HEK293 (cell line): ENCODE measurements at regions not wholly inside any gene's neighbourhood (a gene's known extent, or its start where the extent isn't known, plus 50 kb on each side); places are given as distances from the start of the nearest gene placed in this dataset.

Source experiments
- CTCF ChIA-PET: fragments of 350-600 bp; formaldehyde crosslinking; extraction: SDS; loops from one replicate; lab custom pipeline; 2021; ENCODE audit warnings: antibody characterized with exemption; lab: Yijun Ruan, JAX
- POLR2A ChIA-PET: fragments of 300-600 bp; formaldehyde crosslinking; extraction: SDS; loops from one replicate; lab custom pipeline; 2020; ENCODE audit warnings: antibody characterized with exemption, inconsistent platforms; lab: Yijun Ruan, JAX
- H3K27ac ChIP-seq: fragments of 200-500 bp; sonication (Bioruptor generic); 2 replicates; pipeline ENCODE4 v1.5.1; 2014; ENCODE audit warnings: low read depth, low read length, control low read depth, inconsistent platforms; ENCODE audit errors: extremely low read depth
- H3K36me3 ChIP-seq, 2 experiments: fragments of 200-500 bp in 1 of 2; sonication (Bioruptor generic) in 1 of 2; 1 replicate in 1 of 2; 2 replicates in 1 of 2; pipeline ENCODE4 v1.5.1; 2014 to 2017; ENCODE audit warnings: inconsistent platforms in 2 of 2, low read length in 2 of 2; ENCODE audit not compliant: control insufficient read depth in 2 of 2, insufficient read depth in 1 of 2
- H3K4me1 ChIP-seq: fragments of 200-500 bp; sonication (Bioruptor generic); 2 replicates; pipeline ENCODE4 v1.5.1; 2014; ENCODE audit warnings: mild to moderate bottlenecking, low read length, inconsistent platforms; ENCODE audit not compliant: control insufficient read depth, insufficient read depth
- H3K4me3 ChIP-seq: 2 replicates; pipeline ENCODE4 v1.5.1; 2011; ENCODE audit warnings: low read depth, mild to moderate bottlenecking, control low read depth, low read length, moderate library complexity
- H3K9me3 ChIP-seq: fragments of 200-500 bp; sonication (Bioruptor generic); 2 replicates; pipeline ENCODE4 v1.5.1; 2014; ENCODE audit warnings: low read depth, low read length, inconsistent platforms; ENCODE audit not compliant: control insufficient read depth, insufficient read depth
- BCL11B ChIP-seq: fragments of 450-650 bp; formaldehyde crosslinking; IDR thresholded peaks from 2 replicates; pipeline ENCODE4 v1.5.1; 2016; ENCODE audit warnings: low read depth, missing biosample characterization, missing genetic modification characterization
- BCL6B ChIP-seq: fragments of 450-650 bp; formaldehyde crosslinking; IDR thresholded peaks from 2 replicates; pipeline ENCODE4 v1.5.1; 2017; ENCODE audit warnings: missing biosample characterization, missing genetic modification characterization
- GLIS2 ChIP-seq: fragments of 450-650 bp; formaldehyde crosslinking; IDR thresholded peaks from 2 replicates; pipeline ENCODE4 v1.5.1; 2016; ENCODE audit warnings: missing biosample characterization, missing genetic modification characterization
- KLF8 ChIP-seq: fragments of 450-650 bp; formaldehyde crosslinking; IDR thresholded peaks from 2 replicates; pipeline ENCODE4 v1.5.1; 2016; ENCODE audit warnings: missing biosample characterization, missing genetic modification characterization
- OVOL3 ChIP-seq: fragments of 450-650 bp; formaldehyde crosslinking; IDR thresholded peaks from 2 replicates; pipeline ENCODE4 v1.5.1; 2016; ENCODE audit warnings: missing biosample characterization, missing genetic modification characterization
- PRDM1 ChIP-seq: fragments of 450-650 bp; formaldehyde crosslinking; IDR thresholded peaks from 2 replicates; pipeline ENCODE4; 2016; ENCODE audit warnings: missing biosample characterization, missing genetic modification characterization
- PRDM4 ChIP-seq: fragments of 450-650 bp; formaldehyde crosslinking; IDR thresholded peaks from 2 replicates; pipeline ENCODE4 v1.5.1; 2017; ENCODE audit warnings: missing biosample characterization, missing genetic modification characterization
- ZFP37 ChIP-seq: fragments of 450-650 bp; formaldehyde crosslinking; IDR thresholded peaks from 2 replicates; pipeline ENCODE4 v1.5.1; 2016; ENCODE audit warnings: missing biosample characterization, missing genetic modification characterization
- ZNF10 ChIP-seq: fragments of 450-650 bp; formaldehyde crosslinking; IDR thresholded peaks from 2 replicates; pipeline ENCODE4 v1.5.1; 2017; ENCODE audit warnings: missing biosample characterization, missing genetic modification characterization
- ZNF138 ChIP-seq: fragments of 450-650 bp; formaldehyde crosslinking; IDR thresholded peaks from 2 replicates; pipeline ENCODE4 v1.5.1; 2016; ENCODE audit warnings: missing biosample characterization, missing genetic modification characterization, borderline replicate concordance
- ZNF350 ChIP-seq: fragments of 450-650 bp; formaldehyde crosslinking; IDR thresholded peaks from 2 replicates; pipeline ENCODE4 v1.5.0; 2017; ENCODE audit warnings: missing biosample characterization, mild to moderate bottlenecking, missing genetic modification characterization
- ZNF354C ChIP-seq: fragments of 450-650 bp; formaldehyde crosslinking; IDR thresholded peaks from 2 replicates; pipeline ENCODE4 v1.5.1; 2016; ENCODE audit warnings: missing biosample characterization, missing genetic modification characterization, low read depth, borderline replicate concordance
- ZNF362 ChIP-seq: fragments of 450-650 bp; formaldehyde crosslinking; IDR thresholded peaks from 2 replicates; pipeline ENCODE4 v1.5.1; 2016; ENCODE audit warnings: missing biosample characterization, missing genetic modification characterization
- ZNF549 ChIP-seq: fragments of 450-650 bp; IDR thresholded peaks from 2 replicates; pipeline ENCODE4 v1.5.1; 2018; ENCODE audit warnings: missing biosample characterization, missing genetic modification characterization, mild to moderate bottlenecking, inconsistent platforms, moderate library complexity
- ZNF560 ChIP-seq: fragments of 450-650 bp; formaldehyde crosslinking; IDR thresholded peaks from 2 replicates; pipeline ENCODE4 v1.5.1; 2017; ENCODE audit warnings: missing biosample characterization, missing genetic modification characterization, borderline replicate concordance
- TF ChIP-seq, protein P1 (sequence below): fragments of 450-650 bp; formaldehyde crosslinking; IDR thresholded peaks from 2 replicates; pipeline ENCODE4 v1.5.1; 2016; ENCODE audit warnings: missing biosample characterization, missing genetic modification characterization
- TF ChIP-seq, protein P2 (sequence below): fragments of 450-650 bp; formaldehyde crosslinking; IDR thresholded peaks from 2 replicates; pipeline ENCODE4 v1.5.1; 2016; ENCODE audit warnings: missing biosample characterization, missing genetic modification characterization
- TF ChIP-seq, protein P3 (sequence below): fragments of 450-650 bp; IDR thresholded peaks from 2 replicates; pipeline ENCODE4 v1.5.1; 2018; ENCODE audit warnings: missing biosample characterization, missing genetic modification characterization

DNA sequence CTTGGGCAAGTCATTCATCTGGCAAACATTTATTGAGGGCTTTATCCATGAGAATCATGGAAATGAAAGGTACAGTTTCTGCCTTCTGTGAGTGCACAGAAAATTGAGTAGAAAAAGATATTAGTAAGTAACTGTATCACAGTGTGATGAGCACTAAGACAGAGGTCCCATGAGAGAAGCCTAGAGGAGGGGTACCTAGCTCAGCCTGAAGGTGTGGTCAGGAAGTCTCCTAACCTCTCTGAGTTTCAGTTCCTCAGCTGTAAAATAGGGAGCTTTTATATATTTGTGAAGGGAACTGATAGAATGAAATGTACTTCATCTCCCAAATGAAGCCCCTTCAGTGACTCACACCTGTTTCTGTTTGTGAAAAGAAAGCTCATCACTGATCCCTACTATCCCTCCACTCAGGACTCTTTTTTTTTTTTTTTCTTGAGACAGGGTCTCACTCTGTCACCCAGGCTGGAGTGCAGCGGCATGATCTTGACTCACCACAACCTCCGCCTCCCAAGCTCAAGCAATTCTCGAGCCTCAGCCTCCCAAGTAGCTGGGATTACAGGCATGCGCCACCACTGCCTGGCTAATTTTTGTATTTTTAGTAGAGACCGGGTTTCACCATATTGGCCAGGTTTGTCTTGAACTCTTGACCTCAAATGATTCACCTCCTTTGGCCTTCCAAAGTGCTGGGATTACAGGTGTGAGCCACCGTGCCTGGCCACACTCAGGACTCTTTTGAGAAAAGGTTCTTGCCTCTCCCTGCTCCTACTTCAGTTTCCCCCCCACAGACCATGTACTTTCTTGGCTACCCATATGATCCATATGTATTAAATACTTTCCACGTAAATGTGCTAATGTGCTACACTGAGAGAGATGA, 93.7 kb upstream of the FUT8 start:
- ChIA-PET POLR2A (interaction anchor here (0.7 kb wide), 1 partner anchor 75 kb away, joined by 6 read pairs; no protein-coding TSS in a partner anchor), CTCF (interaction anchor here (0.7 kb wide), 1 partner anchor 505 kb away, joined by 3 read pairs; no protein-coding TSS in a partner anchor)
- H3K4me1 ChIP-seq, result no peaks in the 10 kb centered on the region
- no peak overlapping the region for H3K4me3 ChIP-seq
- no peak overlapping the region for H3K27ac ChIP-seq
- no peaks in the 10 kb centered on the region for H3K9me3 ChIP-seq
- TF ChIP-seq ZNF560 (tag by site-specific recombination) (no peak), ZNF350 (tag by site-specific recombination) (no peak), ZNF354C (tag by site-specific recombination) (no peak), OVOL3 (tag by site-specific recombination) (no peak), PRDM1 (tag by site-specific recombination) (no peak), ZNF549 (tag by site-specific recombination) (no peak), PRDM4 (tag by site-specific recombination) (no peak), ZFP37 (tag by site-specific recombination) (no peak), BCL6B (tag by site-specific recombination) (no peak), ZNF362 (no peak), ZNF10 (tag by site-specific recombination) (no peak), KLF8 (no peak), GLIS2 (no peak), ZNF138 (tag by site-specific recombination) (no peak), BCL11B (tag by site-specific recombination) (no peak)
- TF ChIP-seq, protein P1, sequence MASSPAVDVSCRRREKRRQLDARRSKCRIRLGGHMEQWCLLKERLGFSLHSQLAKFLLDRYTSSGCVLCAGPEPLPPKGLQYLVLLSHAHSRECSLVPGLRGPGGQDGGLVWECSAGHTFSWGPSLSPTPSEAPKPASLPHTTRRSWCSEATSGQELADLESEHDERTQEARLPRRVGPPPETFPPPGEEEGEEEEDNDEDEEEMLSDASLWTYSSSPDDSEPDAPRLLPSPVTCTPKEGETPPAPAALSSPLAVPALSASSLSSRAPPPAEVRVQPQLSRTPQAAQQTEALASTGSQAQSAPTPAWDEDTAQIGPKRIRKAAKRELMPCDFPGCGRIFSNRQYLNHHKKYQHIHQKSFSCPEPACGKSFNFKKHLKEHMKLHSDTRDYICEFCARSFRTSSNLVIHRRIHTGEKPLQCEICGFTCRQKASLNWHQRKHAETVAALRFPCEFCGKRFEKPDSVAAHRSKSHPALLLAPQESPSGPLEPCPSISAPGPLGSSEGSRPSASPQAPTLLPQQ (tag by site-specific recombination), result no peak
- TF ChIP-seq, protein P2, sequence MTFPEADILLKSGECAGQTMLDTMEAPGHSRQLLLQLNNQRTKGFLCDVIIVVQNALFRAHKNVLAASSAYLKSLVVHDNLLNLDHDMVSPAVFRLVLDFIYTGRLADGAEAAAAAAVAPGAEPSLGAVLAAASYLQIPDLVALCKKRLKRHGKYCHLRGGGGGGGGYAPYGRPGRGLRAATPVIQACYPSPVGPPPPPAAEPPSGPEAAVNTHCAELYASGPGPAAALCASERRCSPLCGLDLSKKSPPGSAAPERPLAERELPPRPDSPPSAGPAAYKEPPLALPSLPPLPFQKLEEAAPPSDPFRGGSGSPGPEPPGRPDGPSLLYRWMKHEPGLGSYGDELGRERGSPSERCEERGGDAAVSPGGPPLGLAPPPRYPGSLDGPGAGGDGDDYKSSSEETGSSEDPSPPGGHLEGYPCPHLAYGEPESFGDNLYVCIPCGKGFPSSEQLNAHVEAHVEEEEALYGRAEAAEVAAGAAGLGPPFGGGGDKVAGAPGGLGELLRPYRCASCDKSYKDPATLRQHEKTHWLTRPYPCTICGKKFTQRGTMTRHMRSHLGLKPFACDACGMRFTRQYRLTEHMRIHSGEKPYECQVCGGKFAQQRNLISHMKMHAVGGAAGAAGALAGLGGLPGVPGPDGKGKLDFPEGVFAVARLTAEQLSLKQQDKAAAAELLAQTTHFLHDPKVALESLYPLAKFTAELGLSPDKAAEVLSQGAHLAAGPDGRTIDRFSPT (tag by site-specific recombination), result no peak
- TF ChIP-seq, protein P3, sequence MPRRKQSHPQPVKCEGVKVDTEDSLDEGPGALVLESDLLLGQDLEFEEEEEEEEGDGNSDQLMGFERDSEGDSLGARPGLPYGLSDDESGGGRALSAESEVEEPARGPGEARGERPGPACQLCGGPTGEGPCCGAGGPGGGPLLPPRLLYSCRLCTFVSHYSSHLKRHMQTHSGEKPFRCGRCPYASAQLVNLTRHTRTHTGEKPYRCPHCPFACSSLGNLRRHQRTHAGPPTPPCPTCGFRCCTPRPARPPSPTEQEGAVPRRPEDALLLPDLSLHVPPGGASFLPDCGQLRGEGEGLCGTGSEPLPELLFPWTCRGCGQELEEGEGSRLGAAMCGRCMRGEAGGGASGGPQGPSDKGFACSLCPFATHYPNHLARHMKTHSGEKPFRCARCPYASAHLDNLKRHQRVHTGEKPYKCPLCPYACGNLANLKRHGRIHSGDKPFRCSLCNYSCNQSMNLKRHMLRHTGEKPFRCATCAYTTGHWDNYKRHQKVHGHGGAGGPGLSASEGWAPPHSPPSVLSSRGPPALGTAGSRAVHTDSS (tag by site-specific recombination), result no peak
- H3K36me3 ChIP-seq, result no peaks in the 10 kb centered on the region
